Activated CD8-positive, alpha-beta memory T cell treated with anti-CD3 and anti-CD28 coated beads, Interleukin-2, amount 10 ng/mL, durations not matched to agents 7 days and 5 days (primary cell): ENCODE measurements at regions not wholly inside any gene's neighbourhood (a gene's known extent, or its start where the extent isn't known, plus 50 kb on each side); places are given as distances from the start of the nearest gene placed in this dataset.
"Not testable (repeated sequence)": the region's sequence is repeated elsewhere in the genome, so short reads cannot be mapped to it uniquely, and the experiment has no call there.

Experiments used
- ATAC-seq: fragments of 150-1000 bp; cut with Tn5 transposase; one replicate; pipeline ENCODE4 v1.10.0; 2021; ENCODE audit warnings: moderate library complexity
- CTCF ChIA-PET: fragments of 350-600 bp; sonication (Branson Sonifier 250); formaldehyde crosslinking; loops from one replicate; lab custom pipeline; 2021; ENCODE audit warnings: antibody characterized with exemption; lab: Charles Lee
- DNase-seq: peaks from one replicate; pipeline ENCODE4 v3.0.0-alpha.2; 2020
- H3K27ac Mint-ChIP-seq: one replicate; pipeline ENCODE4 v1.8.0; 2021; ENCODE audit warnings: mild to moderate bottlenecking, mixed read lengths
- H3K27me3 Mint-ChIP-seq: one replicate; pipeline ENCODE4 v1.8.0; 2021; ENCODE audit warnings: mixed read lengths
- H3K36me3 Mint-ChIP-seq: one replicate; pipeline ENCODE4 v1.8.0; 2021; ENCODE audit warnings: mild to moderate bottlenecking, mixed read lengths
- H3K4me1 Mint-ChIP-seq: one replicate; pipeline ENCODE4 v1.8.0; 2021; ENCODE audit warnings: mixed read lengths
- H3K4me3 Mint-ChIP-seq: one replicate; pipeline ENCODE4 v1.8.0; 2021; ENCODE audit warnings: mild to moderate bottlenecking, moderate library complexity, mixed read lengths
- H3K9me3 Mint-ChIP-seq: one replicate; pipeline ENCODE4 v1.8.0; 2022; ENCODE audit warnings: low read depth, mixed read lengths

GRCh38 chr12:53867216-53868012, 71.2 kb upstream of the HOXC13 start:
- DNase-seq (no peak), ATAC-seq (no peak)
- no peaks in the 10 kb centered on the region for H3K36me3 Mint-ChIP-seq
- H3K4me1 Mint-ChIP-seq: no peaks in the 10 kb centered on the region
- no peak overlapping the region for H3K27ac Mint-ChIP-seq
- H3K27me3 Mint-ChIP-seq: peaks cover 27% of the 10 kb centered on the region
- no peak overlapping the region for H3K4me3 Mint-ChIP-seq
- CTCF ChIA-PET: no interaction called here
- H3K9me3 Mint-ChIP-seq: no peaks in the 10 kb centered on the region

GRCh38 chr12:53868511-53868986, 70.1 kb upstream of the HOXC13 start:
- CTCF ChIA-PET: no interaction called here
- Mint-ChIP-seq H3K27ac (no peak overlapping the region), H3K9me3 (no peaks in the 10 kb centered on the region), H3K4me3 (no peak overlapping the region), H3K4me1 (no peaks in the 10 kb centered on the region), H3K36me3 (no peaks in the 10 kb centered on the region), H3K27me3 (peaks cover 38% of the 10 kb centered on the region)
- DNase-seq: no peak
- no peak for ATAC-seq

- H3K4me3 Mint-ChIP-seq: no peak overlapping the region
- DNase-seq (no peak), ATAC-seq (no peak)
- H3K36me3 Mint-ChIP-seq: no peaks in the 10 kb centered on the region
- no peaks in the 10 kb centered on the region for H3K9me3 Mint-ChIP-seq
- H3K27ac Mint-ChIP-seq: no peak overlapping the region
- no peaks in the 10 kb centered on the region for H3K4me1 Mint-ChIP-seq
- H3K27me3 Mint-ChIP-seq: peaks cover 43% of the 10 kb centered on the region
- CTCF ChIA-PET: interaction anchor here (0.9 kb wide), 1 partner anchor 136 kb away, joined by 3 read pairs; no protein-coding TSS in a partner anchor
Measured at GRCh38 chr12:53869500-53869899, 69.1 kb upstream of the HOXC13 start.

DNA sequence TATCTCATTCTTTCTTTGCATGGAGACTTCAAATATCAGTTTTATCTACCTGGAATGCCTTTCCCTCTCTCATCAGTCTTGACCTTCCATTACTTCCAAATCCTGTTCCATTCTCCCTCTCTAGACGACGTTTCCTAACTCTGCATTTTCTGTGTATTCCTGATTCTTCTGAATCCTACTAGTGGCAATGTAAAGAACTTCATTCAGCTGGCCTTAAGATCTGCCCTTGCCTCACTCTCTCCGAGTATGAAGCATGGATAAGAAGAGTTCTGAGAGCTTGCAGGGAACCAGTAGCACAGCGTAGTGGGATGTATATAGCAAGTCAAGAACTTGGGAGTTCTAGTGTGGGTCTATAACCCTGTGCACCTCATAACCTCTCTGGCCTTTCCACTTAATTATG, 68.5 kb upstream of the HOXC13 start:
- H3K27ac Mint-ChIP-seq: no peak overlapping the region
- CTCF ChIA-PET: no interaction called here
- peaks cover 47% of the 10 kb centered on the region for H3K27me3 Mint-ChIP-seq
- no peak overlapping the region for H3K4me3 Mint-ChIP-seq
- no peaks in the 10 kb centered on the region for H3K9me3 Mint-ChIP-seq
- no peaks in the 10 kb centered on the region for H3K4me1 Mint-ChIP-seq
- ATAC-seq (no peak), DNase-seq (no peak)
- no peaks in the 10 kb centered on the region for H3K36me3 Mint-ChIP-seq

GRCh38 chr12:53871367-53871766, 67.3 kb upstream of the HOXC13 start:
- ATAC-seq (no peak), DNase-seq (no peak)
- Mint-ChIP-seq H3K27me3 (peaks cover 47% of the 10 kb centered on the region), H3K4me1 (no peaks in the 10 kb centered on the region), H3K27ac (no peak overlapping the region), H3K36me3 (no peaks in the 10 kb centered on the region), H3K4me3 (no peak overlapping the region), H3K9me3 (no peaks in the 10 kb centered on the region)
- CTCF ChIA-PET: no interaction called here

DNA sequence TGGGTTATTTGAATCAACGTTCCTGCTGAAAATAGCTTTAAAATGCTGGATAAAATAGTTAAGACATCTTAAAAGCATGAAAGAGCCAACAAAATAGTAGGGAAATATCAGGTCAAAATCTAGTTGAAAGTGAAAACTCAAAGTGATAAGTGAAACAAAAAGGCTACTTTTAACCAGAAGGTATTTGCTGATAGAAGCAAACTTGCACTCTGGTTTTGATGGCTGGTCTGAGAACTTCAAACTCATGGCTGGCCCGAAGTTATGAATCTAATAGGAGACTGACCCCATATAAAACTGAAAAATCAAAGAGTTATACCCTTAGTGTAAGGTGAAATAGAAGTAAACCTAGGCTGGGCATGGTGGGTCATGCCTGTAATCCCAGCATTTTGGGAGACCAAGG, 66.3 kb upstream of the HOXC13 start:
- ATAC-seq (no peak), DNase-seq (no peak)
- Mint-ChIP-seq H3K9me3 (no peaks in the 10 kb centered on the region), H3K36me3 (no peaks in the 10 kb centered on the region), H3K27me3 (peaks cover 48% of the 10 kb centered on the region), H3K27ac (no peak overlapping the region), H3K4me1 (no peaks in the 10 kb centered on the region), H3K4me3 (no peak overlapping the region)
- CTCF ChIA-PET: no interaction called here

- peaks cover 38% of the 10 kb centered on the region for H3K27me3 Mint-ChIP-seq
- CTCF ChIA-PET: not testable (repeated sequence)
Measured at GRCh38 chr12:53877961-53878360, 60.7 kb upstream of the HOXC13 start.

GRCh38 chr12:53887006-53887405, 51.6 kb upstream of the HOXC13 start:
- peaks cover 69% of the 10 kb centered on the region for H3K27me3 Mint-ChIP-seq
- H3K9me3 Mint-ChIP-seq: no peaks in the 10 kb centered on the region
- H3K4me1 Mint-ChIP-seq: no peaks in the 10 kb centered on the region
- no peak overlapping the region for H3K4me3 Mint-ChIP-seq
- CTCF ChIA-PET: no interaction called here
- no peak for DNase-seq
- H3K36me3 Mint-ChIP-seq: no peaks in the 10 kb centered on the region
- no peak for ATAC-seq
- no peak overlapping the region for H3K27ac Mint-ChIP-seq

More at GRCh38 chr12:53877961-53878360, 60.7 kb upstream of the HOXC13 start:
- H3K9me3 Mint-ChIP-seq, H3K4me3 Mint-ChIP-seq, H3K36me3 Mint-ChIP-seq, H3K4me1 Mint-ChIP-seq, DNase-seq, ATAC-seq, H3K27ac Mint-ChIP-seq: not testable (repeated sequence)

GRCh38 chr12:53887881-53888280, 50.8 kb upstream of the HOXC13 start:
- no peak overlapping the region for H3K27ac Mint-ChIP-seq
- H3K4me3 Mint-ChIP-seq: no peak overlapping the region
- no peaks in the 10 kb centered on the region for H3K36me3 Mint-ChIP-seq
- H3K27me3 Mint-ChIP-seq: peaks cover 70% of the 10 kb centered on the region
- no peaks in the 10 kb centered on the region for H3K9me3 Mint-ChIP-seq
- no peak for DNase-seq
- no peak for ATAC-seq
- CTCF ChIA-PET: no interaction called here
- H3K4me1 Mint-ChIP-seq: no peaks in the 10 kb centered on the region
